HCT116 (cell line): ENCODE measurements at regions not wholly inside any gene's neighbourhood (a gene's known extent, or its start where the extent isn't known, plus 50 kb on each side); places are given as distances from the start of the nearest gene placed in this dataset.
"Not testable (repeated sequence)": the region's sequence is repeated elsewhere in the genome, so short reads cannot be mapped to it uniquely, and the experiment has no call there.

ENCODE experiments used
- EZH2 ChIP-seq: fragments of 200-600 bp; sonication (generic); IDR thresholded peaks from 2 replicates; pipeline ENCODE4 v1.6.1; 2017; ENCODE audit warnings: antibody characterized with exemption, mixed run types
- EZH2phosphoT487 ChIP-seq: fragments of 200-600 bp; IDR thresholded peaks from 2 replicates; pipeline ENCODE4 v1.6.1; 2018; ENCODE audit warnings: antibody characterized with exemption, borderline replicate concordance
- JUND ChIP-seq: IDR thresholded peaks from 2 replicates; pipeline ENCODE4 v1.6.1; 2012
- POLR2A ChIP-seq: IDR thresholded peaks from 2 replicates; pipeline ENCODE4 v1.7.0; 2011; ENCODE audit warnings: borderline replicate concordance; ENCODE audit not compliant: insufficient read depth, insufficient read length; ENCODE audit errors: extremely low read depth
- POLR2AphosphoS5 ChIP-seq: IDR thresholded peaks from 2 replicates; pipeline ENCODE4 v1.6.1; 2011; ENCODE audit warnings: mild to moderate bottlenecking, low read depth, low read length, moderate library complexity
- RAD21 ChIP-seq: IDR thresholded peaks from 2 replicates; pipeline ENCODE4 v1.6.1; 2012; ENCODE audit warnings: low read depth, mild to moderate bottlenecking
- SRF ChIP-seq: IDR thresholded peaks from 2 replicates; pipeline ENCODE4 v1.6.1; 2012; ENCODE audit warnings: low read depth
- ZNF274 ChIP-seq: fragments of 200-500 bp; sonication (Bioruptor generic); IDR thresholded peaks from 2 replicates; pipeline ENCODE4 v1.6.1; 2014; ENCODE audit warnings: mild to moderate bottlenecking, low read depth, low read length, inconsistent platforms
- TF ChIP-seq, protein P1 (sequence below), 3 experiments: fragments of 200-600 bp in 1 of 3; sonication (generic) in 1 of 3; IDR thresholded peaks in 2 of 3; conservative IDR thresholded peaks in 1 of 3; 2 replicates each; pipeline ENCODE4 v1.5.1; 2012 to 2017; ENCODE audit warnings: low read depth in 2 of 3, low read length in 2 of 3, antibody characterized with exemption in 1 of 3, borderline replicate concordance in 1 of 3, control low read depth in 1 of 3, mild to moderate bottlenecking in 1 of 3, mixed read lengths in 1 of 3, mixed run types in 1 of 3, moderate library complexity in 1 of 3; ENCODE audit not compliant: insufficient read depth in 1 of 3
- TF ChIP-seq, protein P2 (sequence below): IDR thresholded peaks from 2 replicates; pipeline ENCODE4 v1.6.1; 2012
- TF ChIP-seq, protein P3 (sequence below): IDR thresholded peaks from 2 replicates; pipeline ENCODE4 v1.6.1; 2012; ENCODE audit warnings: low read depth

DNA sequence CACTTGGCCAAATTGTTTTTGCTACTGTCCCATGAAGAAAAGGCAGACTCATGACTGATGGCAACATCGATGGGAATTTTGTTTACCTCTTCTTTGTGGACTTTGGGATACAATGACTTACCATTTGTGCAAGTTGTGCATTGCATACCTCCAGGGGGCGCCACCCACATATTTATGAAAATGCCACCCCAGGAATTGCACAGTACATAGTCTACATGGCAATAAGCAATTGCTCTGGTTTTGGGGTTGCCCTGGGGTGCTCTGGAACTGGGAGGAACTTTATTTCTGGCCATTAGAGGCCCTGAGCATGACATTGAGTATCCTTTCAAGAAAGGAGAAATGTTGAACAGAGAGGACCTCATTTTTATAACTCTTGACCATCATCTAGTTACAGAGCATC is 109.1 kb upstream of the ZNF195 start:
- TF ChIP-seq, protein P1, sequence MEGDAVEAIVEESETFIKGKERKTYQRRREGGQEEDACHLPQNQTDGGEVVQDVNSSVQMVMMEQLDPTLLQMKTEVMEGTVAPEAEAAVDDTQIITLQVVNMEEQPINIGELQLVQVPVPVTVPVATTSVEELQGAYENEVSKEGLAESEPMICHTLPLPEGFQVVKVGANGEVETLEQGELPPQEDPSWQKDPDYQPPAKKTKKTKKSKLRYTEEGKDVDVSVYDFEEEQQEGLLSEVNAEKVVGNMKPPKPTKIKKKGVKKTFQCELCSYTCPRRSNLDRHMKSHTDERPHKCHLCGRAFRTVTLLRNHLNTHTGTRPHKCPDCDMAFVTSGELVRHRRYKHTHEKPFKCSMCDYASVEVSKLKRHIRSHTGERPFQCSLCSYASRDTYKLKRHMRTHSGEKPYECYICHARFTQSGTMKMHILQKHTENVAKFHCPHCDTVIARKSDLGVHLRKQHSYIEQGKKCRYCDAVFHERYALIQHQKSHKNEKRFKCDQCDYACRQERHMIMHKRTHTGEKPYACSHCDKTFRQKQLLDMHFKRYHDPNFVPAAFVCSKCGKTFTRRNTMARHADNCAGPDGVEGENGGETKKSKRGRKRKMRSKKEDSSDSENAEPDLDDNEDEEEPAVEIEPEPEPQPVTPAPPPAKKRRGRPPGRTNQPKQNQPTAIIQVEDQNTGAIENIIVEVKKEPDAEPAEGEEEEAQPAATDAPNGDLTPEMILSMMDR (IDR thresholded peaks at IDR 0.05 in 2 of 3, conservative IDR thresholded peaks at IDR 0.05 in 1 of 3; ENCODE audit: borderline replicate concordance in 1 of 3, insufficient read depth in 1 of 3, low read depth in 2 of 3, low read length in 2 of 3): not testable (repeated sequence)
- not testable (repeated sequence) for TF ChIP-seq EZH2phosphoT487, RAD21, POLR2A, EZH2, SRF, ZNF274, POLR2AphosphoS5, JUND
- TF ChIP-seq, protein P2, sequence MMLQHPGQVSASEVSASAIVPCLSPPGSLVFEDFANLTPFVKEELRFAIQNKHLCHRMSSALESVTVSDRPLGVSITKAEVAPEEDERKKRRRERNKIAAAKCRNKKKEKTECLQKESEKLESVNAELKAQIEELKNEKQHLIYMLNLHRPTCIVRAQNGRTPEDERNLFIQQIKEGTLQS: not testable (repeated sequence)
- TF ChIP-seq, protein P3, sequence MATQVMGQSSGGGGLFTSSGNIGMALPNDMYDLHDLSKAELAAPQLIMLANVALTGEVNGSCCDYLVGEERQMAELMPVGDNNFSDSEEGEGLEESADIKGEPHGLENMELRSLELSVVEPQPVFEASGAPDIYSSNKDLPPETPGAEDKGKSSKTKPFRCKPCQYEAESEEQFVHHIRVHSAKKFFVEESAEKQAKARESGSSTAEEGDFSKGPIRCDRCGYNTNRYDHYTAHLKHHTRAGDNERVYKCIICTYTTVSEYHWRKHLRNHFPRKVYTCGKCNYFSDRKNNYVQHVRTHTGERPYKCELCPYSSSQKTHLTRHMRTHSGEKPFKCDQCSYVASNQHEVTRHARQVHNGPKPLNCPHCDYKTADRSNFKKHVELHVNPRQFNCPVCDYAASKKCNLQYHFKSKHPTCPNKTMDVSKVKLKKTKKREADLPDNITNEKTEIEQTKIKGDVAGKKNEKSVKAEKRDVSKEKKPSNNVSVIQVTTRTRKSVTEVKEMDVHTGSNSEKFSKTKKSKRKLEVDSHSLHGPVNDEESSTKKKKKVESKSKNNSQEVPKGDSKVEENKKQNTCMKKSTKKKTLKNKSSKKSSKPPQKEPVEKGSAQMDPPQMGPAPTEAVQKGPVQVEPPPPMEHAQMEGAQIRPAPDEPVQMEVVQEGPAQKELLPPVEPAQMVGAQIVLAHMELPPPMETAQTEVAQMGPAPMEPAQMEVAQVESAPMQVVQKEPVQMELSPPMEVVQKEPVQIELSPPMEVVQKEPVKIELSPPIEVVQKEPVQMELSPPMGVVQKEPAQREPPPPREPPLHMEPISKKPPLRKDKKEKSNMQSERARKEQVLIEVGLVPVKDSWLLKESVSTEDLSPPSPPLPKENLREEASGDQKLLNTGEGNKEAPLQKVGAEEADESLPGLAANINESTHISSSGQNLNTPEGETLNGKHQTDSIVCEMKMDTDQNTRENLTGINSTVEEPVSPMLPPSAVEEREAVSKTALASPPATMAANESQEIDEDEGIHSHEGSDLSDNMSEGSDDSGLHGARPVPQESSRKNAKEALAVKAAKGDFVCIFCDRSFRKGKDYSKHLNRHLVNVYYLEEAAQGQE: not testable (repeated sequence)
